Left ventricle myocardium inferior (tissue), 1 donor: ENCODE measurements at regions not wholly inside any gene's neighbourhood (a gene's known extent, or its start where the extent isn't known, plus 50 kb on each side); places are given as distances from the start of the nearest gene placed in this dataset.

ENCODE experiments used
- DNase-seq: peaks from one replicate; pipeline ENCODE4 v3.0.0-alpha.2; 2020
- H3K27ac ChIP-seq: fragments of 200-600 bp; replicated peaks from 2 replicates; pipeline ENCODE4 v1.8.0; 2021
- H3K27me3 ChIP-seq: fragments of 200-600 bp; 2 replicates; pipeline ENCODE4 v1.8.0; 2021; ENCODE audit warnings: low read depth
- H3K36me3 ChIP-seq: fragments of 200-600 bp; 2 replicates; pipeline ENCODE4 v1.8.0; 2021
- H3K4me1 ChIP-seq: fragments of 200-600 bp; 2 replicates; pipeline ENCODE4 v1.8.0; 2021
- H3K4me3 ChIP-seq: fragments of 200-600 bp; 2 replicates; pipeline ENCODE4 v1.8.0; 2021; ENCODE audit warnings: mild to moderate bottlenecking, moderate library complexity
- H3K9me3 ChIP-seq: fragments of 200-600 bp; replicated peaks from 2 replicates; pipeline ENCODE4 v1.8.0; 2021
- CTCF ChIP-seq: fragments of 200-600 bp; IDR thresholded peaks from 2 replicates; pipeline ENCODE4 v1.8.0; 2021; ENCODE audit warnings: antibody characterized with exemption, mild to moderate bottlenecking, borderline replicate concordance
- intact Hi-C: fragments of 100-400 bp; cut with micrococcal nuclease; formaldehyde crosslinking; loops from one replicate; pipeline ENCODE4 v1.11.0; 2022
- donor health status: DM: no; HTN: yes; CAD: no; lungs with severe emphysema.

- Histone ChIP-seq H3K27me3 (no peaks in the 10 kb centered on the region), H3K4me3 (no peak overlapping the region), H3K9me3 (no peaks in the 10 kb centered on the region), H3K4me1 (no peaks in the 10 kb centered on the region), H3K36me3 (no peaks in the 10 kb centered on the region), H3K27ac (no peak overlapping the region)
- intact Hi-C loops: no loop called here
- no peak for TF ChIP-seq CTCF
- no peak for DNase-seq
Observed at GRCh38 chr2:21428754-21429153, 305.0 kb downstream of the TDRD15 start.

GRCh38 chr2:21429747-21430146, 306.0 kb downstream of the TDRD15 start:
- H3K4me3 ChIP-seq: no peak overlapping the region
- intact Hi-C loops: no loop called here

DNA sequence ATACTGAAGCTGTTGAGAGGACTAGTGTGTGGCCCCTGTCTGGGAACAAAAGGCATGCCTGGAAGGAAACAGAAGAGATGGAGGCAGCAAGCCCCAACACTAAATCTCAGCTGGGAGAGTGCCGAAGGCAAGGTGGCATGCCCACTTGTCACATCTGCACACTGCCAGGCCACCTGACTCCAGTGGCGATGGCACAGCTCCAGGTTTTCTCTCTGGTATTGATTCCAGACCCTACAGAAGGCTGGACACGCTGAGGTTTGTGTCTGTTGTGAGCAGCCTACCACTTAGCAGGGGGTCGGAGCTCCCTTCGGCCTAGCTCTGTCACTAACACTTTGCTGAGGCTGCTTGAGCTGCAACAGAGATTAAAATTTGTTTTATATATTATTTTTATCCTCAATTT, 307.3 kb downstream of the TDRD15 start:
- H3K9me3 ChIP-seq: no peaks in the 10 kb centered on the region
- TF ChIP-seq CTCF: no peak
- H3K27me3 ChIP-seq: no peaks in the 10 kb centered on the region
- intact Hi-C loops: no loop called here
- no peak overlapping the region for H3K4me3 ChIP-seq
- no peaks in the 10 kb centered on the region for H3K36me3 ChIP-seq
- DNase-seq: no peak
- no peak overlapping the region for H3K27ac ChIP-seq
- no peaks in the 10 kb centered on the region for H3K4me1 ChIP-seq

More at GRCh38 chr2:21429747-21430146, 306.0 kb downstream of the TDRD15 start:
- no peaks in the 10 kb centered on the region for H3K27me3 ChIP-seq
- H3K4me1 ChIP-seq: no peaks in the 10 kb centered on the region
- TF ChIP-seq CTCF: no peak
- H3K27ac ChIP-seq: no peak overlapping the region
- no peaks in the 10 kb centered on the region for H3K9me3 ChIP-seq
- no peak for DNase-seq
- H3K36me3 ChIP-seq: no peaks in the 10 kb centered on the region

DNA sequence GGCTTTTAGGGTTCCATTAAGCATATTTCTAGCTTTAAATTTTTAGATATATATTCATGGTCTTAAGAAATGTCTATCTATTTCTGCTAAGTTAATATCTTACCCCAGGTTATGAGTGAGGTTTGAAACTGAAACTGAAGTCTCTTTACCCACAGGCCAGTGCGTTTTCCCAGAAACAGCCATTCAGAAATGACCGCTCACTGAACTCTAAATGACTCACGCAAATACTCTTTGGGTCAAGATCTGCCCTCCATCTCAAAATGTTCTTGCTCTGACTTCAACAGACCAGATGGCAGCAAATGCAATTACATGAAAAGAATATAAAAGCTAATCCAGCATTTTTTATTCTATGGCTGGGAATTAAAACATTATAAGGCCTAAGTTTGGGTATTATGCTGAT, 315.2 kb downstream of the TDRD15 start:
- TF ChIP-seq CTCF: no peak
- intact Hi-C loops: no loop called here
- H3K36me3 ChIP-seq: no peaks in the 10 kb centered on the region
- H3K4me3 ChIP-seq: no peak overlapping the region
- no peak for DNase-seq
- H3K27me3 ChIP-seq: no peaks in the 10 kb centered on the region
- no peaks in the 10 kb centered on the region for H3K9me3 ChIP-seq
- H3K27ac ChIP-seq: no peak overlapping the region
- peaks cover 8% of the 10 kb centered on the region for H3K4me1 ChIP-seq

DNA sequence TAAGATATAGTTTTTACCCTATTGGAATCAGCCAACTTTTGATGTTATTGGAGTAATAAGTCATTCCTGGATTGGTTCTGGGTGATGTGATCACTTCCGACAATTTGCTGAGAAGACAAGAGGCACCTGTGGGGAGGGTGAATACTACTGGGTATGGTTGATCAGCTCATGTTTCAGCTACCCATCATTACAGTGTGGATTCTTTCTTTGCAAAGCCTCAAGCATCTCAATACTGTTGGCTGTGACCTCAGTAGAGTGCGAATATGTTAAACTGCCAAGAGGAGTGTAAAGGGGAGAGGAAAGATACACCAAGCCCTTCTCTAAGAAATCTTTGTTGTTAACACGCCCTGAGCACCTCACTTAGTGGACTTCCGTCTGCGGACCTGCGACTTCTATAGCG, 317.7 kb downstream of the TDRD15 start:
- Histone ChIP-seq H3K27me3 (no peaks in the 10 kb centered on the region), H3K4me1 (peaks cover 8% of the 10 kb centered on the region), H3K27ac (no peak overlapping the region), H3K36me3 (no peaks in the 10 kb centered on the region), H3K9me3 (no peaks in the 10 kb centered on the region), H3K4me3 (no peak overlapping the region)
- DNase-seq: no peak
- no peak for TF ChIP-seq CTCF
- intact Hi-C loops: no loop called here
